Motor neuron (in vitro differentiated cells): ENCODE measurements at regions not wholly inside any gene's neighbourhood (a gene's known extent, or its start where the extent isn't known, plus 50 kb on each side); places are given as distances from the start of the nearest gene placed in this dataset.

Source experiments
- ATAC-seq, 8 experiments: fragments of 200-7000 bp; cut with Tn5 transposase; replicated peaks in 6 of 8; 2 replicates each; pipeline ENCODE4 v1.8.0; 2021; ENCODE audit warnings: mild to moderate bottlenecking in 8 of 8, moderate library complexity in 8 of 8
- H3K27ac ChIP-seq, 2 donors: fragments of 250-450 bp; sonication (Bioruptor Pico); 2 replicates each; pipeline ENCODE4 v1.9.0; 2021; ENCODE audit warnings: antibody characterized with exemption in 2 of 2, mild to moderate bottlenecking in 2 of 2, moderate library complexity in 1 of 2
- H3K4me1 ChIP-seq, 2 donors: fragments of 250-450 bp; sonication (Bioruptor Pico); replicated peaks in 1 of 2; 2 replicates each; pipeline ENCODE4 v1.6.1; 2021; ENCODE audit warnings: antibody characterized with exemption in 2 of 2, mild to moderate bottlenecking in 2 of 2, moderate library complexity in 1 of 2
- H3K4me3 ChIP-seq, 5 donors: fragments of 250-450 bp; sonication (Bioruptor Pico); 2 replicates each; pipeline ENCODE4 v1.9.0; 2021; ENCODE audit warnings: antibody characterized with exemption in 5 of 5, mild to moderate bottlenecking in 5 of 5, moderate library complexity in 4 of 5
- WGBS, 10 experiments: fragments of 450-650 bp; shearing (Covaris generic); methylation state at CpG; one replicate each; pipeline ENCODE4 v1.0.0; 2022; 5-methylcytosine and 5-hydroxymethylcytosine counted together
- in situ Hi-C, 9 experiments: fragments of 400-800 bp; cut with MboI; loops; one replicate each; pipeline ENCODE4 v1.15.0; 2021; ENCODE audit warnings: low sequenced_read_pairs in 9 of 9, low pct_unique_long_range_greater_than_20kb in 2 of 9; ENCODE audit not compliant: unreplicated experiment in 9 of 9

DNA sequence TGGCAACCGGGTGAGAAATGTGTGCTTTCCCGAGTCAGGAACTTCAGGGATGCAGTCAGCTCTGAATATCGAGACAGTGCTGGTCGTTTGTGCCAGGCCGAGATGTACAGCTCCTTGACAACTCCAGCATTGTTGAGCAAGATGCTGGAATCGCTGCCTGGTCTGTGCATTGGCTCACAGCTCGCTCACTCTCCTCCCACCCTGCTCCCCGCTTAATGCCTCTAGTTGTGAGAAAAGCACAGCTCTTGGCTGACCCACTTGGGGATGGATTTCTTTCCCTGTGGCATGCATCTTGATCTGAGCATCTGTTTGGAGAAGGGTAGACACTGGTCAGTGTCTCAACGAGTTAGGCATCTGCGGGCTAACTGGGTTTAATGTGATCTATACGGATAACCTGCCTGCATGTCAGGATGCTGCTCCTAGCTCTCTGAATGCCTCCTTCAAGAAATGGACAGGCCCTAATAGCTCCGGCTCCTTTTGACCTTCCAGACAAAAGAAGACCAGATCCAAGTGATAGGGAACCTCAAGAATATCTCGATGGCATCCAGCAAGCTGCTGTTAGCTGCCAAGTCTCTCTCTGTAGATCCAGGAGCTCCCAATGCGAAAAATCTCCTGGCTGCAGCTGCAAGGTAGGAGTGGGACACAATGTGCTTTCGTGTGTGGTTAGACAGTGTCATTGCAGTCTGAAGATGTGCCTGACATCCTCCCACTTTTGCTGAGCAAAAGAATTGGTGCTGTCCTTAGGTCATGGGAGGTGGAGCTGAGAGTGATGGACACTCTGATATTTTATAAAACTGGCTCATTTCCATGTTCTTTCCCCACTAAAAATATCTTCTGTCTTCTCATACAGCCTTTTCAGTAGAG, 302.2 kb upstream of the TPM1 start:
- H3K4me1 ChIP-seq, result peaks cover 10 to 28% of the 10 kb centered on the region in 2 donors
- peak in 1 of 8 experiments; percentile 51 for ATAC-seq
- WGBS, 10 experiments, result 44 to 97% (median 74%) methylated on average over 3 to 10 of the region's 15 CpGs; no CpG with 5 or more reads in 2 of the 10 experiments
- no peak overlapping the region for H3K4me3 ChIP-seq
- H3K27ac ChIP-seq, result no peak overlapping the region
- in situ Hi-C loops, result loop anchor here in 1 of 9 experiments (25.0 kb wide), 1 partner anchor 353 kb away; the partner anchor contains the start of gene TLN2

DNA sequence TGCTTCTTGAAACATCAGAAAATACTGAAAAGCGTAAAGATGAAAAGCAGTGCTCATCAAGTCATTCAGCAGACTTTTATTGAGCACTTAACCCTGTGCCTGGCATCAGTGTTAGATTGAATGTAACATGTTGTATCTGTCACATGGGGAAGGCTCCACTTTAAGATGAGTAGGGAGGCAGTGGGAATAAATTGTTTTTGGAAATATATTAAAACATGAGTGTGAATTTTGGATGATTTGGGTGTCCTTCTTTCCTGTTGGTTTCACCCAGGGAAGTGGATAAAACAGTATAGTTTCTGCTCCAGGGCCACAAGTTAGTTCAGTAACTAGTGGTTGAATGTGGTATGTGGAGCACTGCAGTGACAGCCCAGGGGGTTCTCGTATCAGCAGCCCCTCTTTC, 301.4 kb upstream of the TPM1 start:
- no peak overlapping the region for H3K4me3 ChIP-seq
- WGBS, 10 experiments, result 78 to 100% (median 90%) methylated on average over 1 to 2 of the region's 2 CpGs; no CpG with 5 or more reads in 2 of the 10 experiments

DNA sequence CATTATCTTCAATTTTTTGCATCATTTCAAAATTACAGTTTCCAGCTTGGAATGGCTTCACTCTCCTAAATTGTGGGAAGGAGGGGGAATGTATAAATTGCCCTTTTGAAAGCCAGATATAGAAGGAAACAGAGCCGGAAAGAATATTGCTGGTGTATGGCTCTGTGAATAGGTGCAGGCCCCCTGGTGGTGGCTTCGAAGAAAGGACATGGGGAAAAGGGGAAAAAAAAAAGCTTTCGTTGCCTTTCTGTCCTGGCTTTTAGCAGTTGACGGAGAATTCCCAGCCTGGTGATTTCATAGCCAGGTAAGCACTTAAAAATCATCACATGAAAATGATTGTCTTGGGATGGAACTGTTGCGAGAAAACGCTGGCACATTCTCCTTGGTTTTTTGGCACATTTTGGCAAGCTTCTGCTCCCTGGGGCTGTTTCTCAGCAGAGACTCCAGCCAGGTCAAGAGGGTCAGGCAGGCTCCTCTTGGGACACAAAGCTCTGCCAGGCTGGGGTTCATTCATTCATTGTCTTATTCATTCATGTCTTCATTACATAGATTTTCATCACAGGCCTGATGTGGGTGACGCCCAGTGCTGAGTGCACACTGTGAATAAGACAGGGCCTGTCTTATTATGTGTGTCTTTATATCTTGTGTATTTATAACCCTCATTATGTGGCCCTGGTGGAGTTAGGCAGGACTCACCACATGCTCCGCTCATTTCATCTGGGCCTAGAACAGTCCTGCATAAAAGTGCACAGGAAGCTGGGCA, 300.0 kb upstream of the TPM1 start:
- ATAC-seq, result peak; percentile 75 to 96 (median 89)
- in situ Hi-C loops, result loop anchor here in 1 of 9 experiments (25.0 kb wide), 1 partner anchor 355 kb away; the partner anchor contains the start of gene TLN2
- Histone ChIP-seq H3K4me3 (no peak overlapping the region), H3K4me1 (peaks cover 10 to 28% of the 10 kb centered on the region in 2 donors), H3K27ac (peak overlapping the region in 1 of 2 donors; percentile 67)
- WGBS, 10 experiments, result 0 to 33% (median 13%) methylated on average over 1 to 8 of the region's 8 CpGs

More for the DNA sequence above, 301.4 kb upstream of the TPM1 start:
- Histone ChIP-seq H3K4me1 (peaks cover 10 to 28% of the 10 kb centered on the region in 2 donors), H3K27ac (no peak overlapping the region)
- no peak for ATAC-seq
- in situ Hi-C loops, result loop anchor here in 1 of 9 experiments (25.0 kb wide), 1 partner anchor 354 kb away; the partner anchor contains the start of gene TLN2

DNA sequence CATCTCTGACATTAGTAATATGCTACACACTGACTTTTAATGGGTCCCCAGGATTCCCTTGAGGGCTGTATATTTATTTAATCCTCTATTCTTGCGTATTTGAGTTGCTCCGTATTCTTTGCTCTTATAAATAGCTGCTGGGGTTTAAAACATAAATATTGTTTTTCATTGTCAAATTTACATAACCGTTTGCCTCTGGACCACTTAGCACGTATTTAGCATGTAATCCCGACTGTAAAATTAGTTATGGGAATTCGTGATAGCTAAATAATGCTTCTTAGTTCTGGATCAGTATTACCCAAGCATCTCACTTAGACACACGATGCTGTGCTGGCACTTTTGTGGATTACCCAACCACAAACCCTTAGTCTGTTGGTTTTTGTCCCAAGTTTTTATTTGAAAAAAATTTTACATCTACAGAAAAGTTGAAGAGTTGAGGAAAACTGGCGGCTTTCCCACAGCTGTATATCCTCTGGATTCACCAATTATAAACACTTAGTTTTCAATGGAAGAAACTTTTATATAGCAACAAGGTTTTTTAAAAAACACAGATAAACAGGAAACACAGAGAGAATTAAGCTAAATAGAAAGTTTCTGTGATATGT, 296.8 kb upstream of the TPM1 start:
- 8 to 92% (median 85%) methylated on average over 3 to 8 of the region's 8 CpGs for WGBS, 10 experiments
- Histone ChIP-seq H3K4me1 (peaks cover 15 to 27% of the 10 kb centered on the region in 2 donors), H3K27ac (no peak overlapping the region), H3K4me3 (no peak overlapping the region)
- in situ Hi-C loops, result loop anchor here in 1 of 9 experiments (25.0 kb wide), 1 partner anchor 358 kb away; the partner anchor contains the start of gene TLN2
- peak in 1 of 8 experiments; percentile 57 for ATAC-seq

DNA sequence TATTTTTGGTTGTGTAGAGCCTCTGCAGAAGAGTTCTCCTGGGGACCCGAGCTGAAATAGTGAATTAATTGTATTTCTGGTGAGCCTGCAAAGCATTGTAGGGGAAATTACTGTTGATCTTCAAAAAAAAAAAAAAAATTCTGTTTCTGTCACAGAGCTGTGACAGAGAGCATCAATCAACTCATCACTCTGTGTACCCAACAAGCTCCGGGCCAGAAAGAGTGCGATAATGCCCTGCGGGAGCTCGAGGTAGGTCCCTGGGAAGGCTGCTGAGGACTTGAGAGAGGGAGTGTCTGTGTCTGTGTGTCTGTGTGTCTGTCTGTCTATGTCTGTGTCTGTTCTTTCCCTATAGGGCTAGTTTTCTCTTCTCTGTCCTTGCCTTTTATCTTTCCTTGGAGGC, 294.4 kb upstream of the TPM1 start:
- Histone ChIP-seq H3K4me1 (peaks cover 8 to 13% of the 10 kb centered on the region in 2 donors), H3K4me3 (no peak overlapping the region), H3K27ac (no peak overlapping the region)
- 80 to 100% (median 90%) methylated on average over 1 to 4 of the region's 5 CpGs; no CpG with 5 or more reads in 4 of the 10 experiments for WGBS, 10 experiments
- in situ Hi-C loops, result loop anchor here in 1 of 9 experiments (25.0 kb wide), 1 partner anchor 361 kb away; the partner anchor contains the start of gene TLN2
- no peak for ATAC-seq

DNA sequence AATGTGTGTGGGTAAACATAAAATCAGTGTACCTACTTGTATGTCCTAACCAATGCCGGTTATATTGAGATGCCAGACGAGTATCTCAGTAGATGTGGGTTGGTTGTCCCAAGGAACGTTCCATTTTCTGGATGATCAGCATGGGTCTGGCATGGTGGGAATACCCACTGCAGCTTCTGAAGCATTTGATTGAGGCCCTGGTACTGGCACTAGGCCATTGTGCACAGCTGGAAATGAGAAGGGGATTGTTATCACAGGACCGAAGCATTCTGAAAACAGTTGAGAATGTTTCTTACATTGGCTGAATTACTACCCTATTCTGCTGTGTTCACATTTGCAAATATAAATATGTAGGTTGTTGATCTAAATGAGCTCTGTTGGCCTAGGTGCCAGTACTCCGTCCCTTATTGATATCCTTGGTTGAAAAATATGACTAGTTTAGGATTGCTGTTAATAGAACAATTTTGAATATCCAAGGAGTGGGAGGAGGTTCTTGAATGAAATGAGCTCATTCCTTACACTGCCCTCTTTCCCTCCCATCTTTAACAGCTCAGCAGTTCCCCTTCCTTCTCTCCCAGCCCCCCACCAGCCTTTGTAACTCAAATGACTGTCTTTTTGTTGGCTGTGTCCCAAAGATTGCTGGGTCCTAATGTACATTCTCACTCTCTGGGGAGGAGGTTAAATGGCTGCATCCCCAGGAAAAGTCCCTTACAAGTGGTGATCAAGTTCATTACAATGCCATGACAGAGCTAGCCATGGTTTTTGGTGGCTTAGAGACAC, 293.3 kb upstream of the TPM1 start:
- peak in 5 of 8 experiments; percentile 46 to 81 (median 55) for ATAC-seq
- in situ Hi-C loops, result loop anchor here in 1 of 9 experiments (25.0 kb wide), 1 partner anchor 362 kb away; the partner anchor contains the start of gene TLN2
- H3K4me3 ChIP-seq, result no peak overlapping the region
- no peak overlapping the region for H3K27ac ChIP-seq
- 60 to 100% (median 77%) methylated on average over 1 to 3 of the region's 5 CpGs; no CpG with 5 or more reads in 3 of the 10 experiments for WGBS, 10 experiments
- H3K4me1 ChIP-seq, result peaks cover 6 to 10% of the 10 kb centered on the region in 2 donors

DNA sequence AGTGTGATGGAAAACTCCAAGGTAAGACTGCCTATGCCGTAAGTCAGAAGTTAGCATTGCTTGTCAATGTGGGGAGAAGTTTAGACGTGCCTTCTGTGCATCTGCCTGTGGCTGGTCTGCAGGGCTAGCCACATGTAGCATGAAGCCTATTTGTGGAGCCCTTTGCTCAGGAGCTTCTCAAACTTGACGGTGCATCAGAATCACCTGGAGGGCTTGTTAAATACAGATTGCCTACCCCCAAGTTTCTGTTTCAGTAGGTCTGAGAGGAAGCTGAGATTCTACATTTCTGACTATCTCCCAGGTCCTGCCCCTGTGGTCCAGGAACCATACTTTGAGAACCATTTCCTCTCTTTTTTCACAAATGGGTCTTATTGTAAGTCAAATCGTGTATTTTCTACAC, 292.1 kb upstream of the TPM1 start:
- no peak overlapping the region for H3K27ac ChIP-seq
- ATAC-seq, result no peak
- in situ Hi-C loops, result no loop called here
- H3K4me1 ChIP-seq, result peaks cover 6 to 10% of the 10 kb centered on the region in 2 donors
- H3K4me3 ChIP-seq, result no peak overlapping the region
- WGBS, 10 experiments, result 60 to 100% (median 100%) methylated on average over 1 to 3 of the region's 4 CpGs; no CpG with 5 or more reads in 3 of the 10 experiments

DNA sequence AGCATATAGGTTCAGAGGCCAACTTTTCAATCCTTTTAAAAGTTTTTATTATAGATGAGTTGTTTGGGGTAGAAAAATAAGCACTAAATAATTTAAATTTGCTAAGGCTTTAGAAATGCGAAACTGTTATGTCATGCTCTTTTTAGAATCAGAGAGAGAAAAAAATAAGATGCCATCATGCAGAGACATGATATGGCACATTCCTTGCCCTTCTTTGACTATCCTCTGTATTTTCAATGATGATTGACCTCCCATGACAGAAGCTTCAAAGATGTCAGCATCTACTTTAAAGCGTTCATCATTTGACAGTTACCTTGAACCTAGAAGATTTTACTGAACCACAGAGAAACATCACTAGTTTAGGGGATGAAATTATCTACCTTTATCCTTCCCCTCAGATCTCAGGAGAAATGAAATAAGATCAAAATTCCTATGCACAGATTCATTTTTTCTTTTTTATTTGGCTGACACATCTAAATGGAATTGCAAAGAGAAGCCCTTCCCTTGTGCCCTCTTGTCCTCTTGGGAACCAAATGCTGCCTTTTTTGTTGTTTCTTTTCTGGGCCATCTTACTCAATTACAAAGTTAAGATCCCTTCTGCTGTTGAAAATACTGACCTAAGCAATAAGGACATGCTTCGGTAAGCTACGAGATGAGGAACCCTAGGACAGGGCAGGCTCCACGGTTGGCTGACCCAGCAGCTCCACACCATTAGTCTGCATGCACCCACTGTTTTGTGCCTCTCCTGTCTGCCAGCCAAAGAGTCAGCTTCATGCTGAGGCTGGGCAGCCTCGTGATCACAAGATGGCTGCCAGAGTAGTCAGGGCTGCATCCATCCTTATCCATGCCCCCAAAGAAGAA, 289.7 kb upstream of the TPM1 start:
- no peak for ATAC-seq
- no peak overlapping the region for H3K4me3 ChIP-seq
- in situ Hi-C loops, result no loop called here
- 84 to 100% (median 96%) methylated on average over 2 to 6 of the region's 6 CpGs; no CpG with 5 or more reads in 1 of the 10 experiments for WGBS, 10 experiments
- peaks cover 10 to 20% of the 10 kb centered on the region in 2 donors for H3K4me1 ChIP-seq
- H3K27ac ChIP-seq, result no peak overlapping the region

DNA sequence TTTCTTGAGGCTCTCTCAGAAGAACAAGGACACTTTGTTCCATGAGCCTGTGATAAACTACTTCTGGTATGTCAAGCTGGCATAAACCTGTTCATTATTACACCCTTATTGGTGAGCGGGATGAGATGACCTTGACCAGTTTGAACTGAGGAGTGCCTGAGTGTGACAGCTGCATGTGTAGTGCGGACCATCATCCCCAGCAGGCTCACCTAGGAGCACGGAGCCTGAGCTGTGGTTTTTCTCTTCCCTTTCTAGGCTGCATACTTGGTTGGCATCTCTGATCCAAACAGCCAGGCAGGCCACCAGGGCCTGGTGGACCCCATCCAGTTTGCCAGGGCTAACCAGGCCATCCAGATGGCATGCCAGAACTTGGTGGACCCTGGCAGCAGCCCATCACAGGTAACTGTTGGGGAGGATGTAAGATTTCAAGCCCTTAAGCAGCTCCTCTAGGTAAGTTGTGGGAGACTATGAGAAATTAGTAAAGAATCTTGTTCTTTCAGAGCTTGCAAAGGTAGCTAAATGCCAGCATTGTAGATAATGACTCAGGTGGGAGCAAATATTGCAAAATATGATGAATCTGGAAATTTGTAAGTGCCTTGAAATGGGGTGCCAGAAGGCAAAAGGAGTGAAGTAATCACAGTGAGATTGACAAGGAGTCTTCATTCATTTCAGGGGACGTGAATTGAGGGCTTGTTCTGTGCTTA, 288.9 kb upstream of the TPM1 start:
- in situ Hi-C loops, result no loop called here
- Histone ChIP-seq H3K27ac (no peak overlapping the region), H3K4me3 (no peak overlapping the region), H3K4me1 (peaks cover 12 to 28% of the 10 kb centered on the region in 2 donors)
- 100% methylated on average over 1 to 4 of the region's 4 CpGs; no CpG with 5 or more reads in 5 of the 10 experiments for WGBS, 10 experiments
- no peak for ATAC-seq

DNA sequence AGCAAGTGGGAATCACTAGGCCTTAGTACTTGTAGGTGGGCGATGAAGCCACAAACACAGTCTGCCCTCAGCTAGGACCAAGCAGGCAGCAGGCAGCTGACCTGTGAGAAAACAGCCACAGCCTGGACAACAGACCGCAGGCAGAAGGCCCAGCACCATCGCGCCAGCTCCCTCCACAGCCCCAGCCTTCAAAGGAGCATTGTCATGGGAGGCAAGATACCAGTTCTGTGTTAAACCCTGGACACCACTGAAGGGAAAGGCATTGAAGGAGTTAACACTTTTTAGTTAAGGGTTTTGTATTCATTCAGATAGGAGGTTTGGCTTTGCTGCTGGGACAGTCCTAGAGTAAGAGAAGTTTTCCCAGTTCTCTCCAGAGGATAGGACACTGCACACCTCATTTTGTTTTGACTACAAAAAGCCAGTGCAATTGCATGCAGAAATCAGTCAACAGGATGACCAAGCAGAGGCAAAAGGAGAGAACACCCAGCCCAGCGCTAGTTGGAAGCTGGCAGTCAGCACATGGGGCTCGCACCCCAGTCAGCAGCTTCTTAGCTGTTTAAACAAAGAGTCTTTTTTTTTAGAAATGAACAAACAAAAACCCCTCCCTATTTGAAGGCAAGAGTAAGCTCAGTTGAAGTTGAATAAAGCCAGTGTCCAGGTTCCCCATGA, 286.1 kb upstream of the TPM1 start:
- H3K27ac ChIP-seq, result no peak overlapping the region
- in situ Hi-C loops, result no loop called here

More for the DNA sequence above, 286.1 kb upstream of the TPM1 start:
- H3K4me1 ChIP-seq, result peaks cover 14 to 18% of the 10 kb centered on the region in 2 donors
- 72 to 100% (median 92%) methylated on average over 1 to 5 of the region's 6 CpGs; no CpG with 5 or more reads in 1 of the 10 experiments for WGBS, 10 experiments
- ATAC-seq, result no peak
- no peak overlapping the region for H3K4me3 ChIP-seq
